VCaP (cell line): ENCODE measurements at regions not wholly inside any gene's neighbourhood (a gene's known extent, or its start where the extent isn't known, plus 50 kb on each side); places are given as distances from the start of the nearest gene placed in this dataset.

Experiments
- H3K27ac ChIP-seq: fragments of 450-650 bp; 2 replicates; pipeline ENCODE4 v1.5.1; 2017
- CTCF ChIP-seq: fragments of 450-650 bp; conservative IDR thresholded peaks from 2 replicates; pipeline ENCODE4 v1.5.1; 2017; ENCODE audit warnings: mild to moderate bottlenecking, moderate library complexity

GRCh38 chr5:39555788-39556187 lies 131.0 kb upstream of the DAB2 start:
- no peak overlapping the region for H3K27ac ChIP-seq
- no peak for TF ChIP-seq CTCF

- no peak overlapping the region for H3K27ac ChIP-seq
- TF ChIP-seq CTCF = peak; percentile 86
These were observed 122.9 kb upstream of the DAB2 start for GRCh38 chr5:39547553-39548154.

- no peak overlapping the region for H3K27ac ChIP-seq
- TF ChIP-seq CTCF = no peak
These were observed 120.2 kb upstream of the DAB2 start for GRCh38 chr5:39544941-39545340.

GRCh38 chr5:39543335-39543734 lies 118.6 kb upstream of the DAB2 start:
- no peak for TF ChIP-seq CTCF
- no peak overlapping the region for H3K27ac ChIP-seq

GRCh38 chr5:39542511-39543285 lies 117.9 kb upstream of the DAB2 start:
- no peak overlapping the region for H3K27ac ChIP-seq
- no peak for TF ChIP-seq CTCF

- no peak overlapping the region for H3K27ac ChIP-seq
- TF ChIP-seq CTCF = no peak
These were observed 117.1 kb upstream of the DAB2 start for GRCh38 chr5:39541920-39542319.

- TF ChIP-seq CTCF = no peak
- H3K27ac ChIP-seq = no peak overlapping the region
These were observed 114.7 kb upstream of the DAB2 start for GRCh38 chr5:39539470-39539869.
